Stimulated activated CD4-positive, alpha-beta T cell treated with anti-CD3 and anti-CD28 coated beads, Interleukin-2, amount 100 ng/mL, for 48 hours (primary cell): ENCODE measurements at regions not wholly inside any gene's neighbourhood (a gene's known extent, or its start where the extent isn't known, plus 50 kb on each side); places are given as distances from the start of the nearest gene placed in this dataset.
A peak's percentile ranks its signal among the peaks of the same experiment; 100 is the strongest.

ENCODE experiments used
- DNase-seq, 2 donors: peaks; one replicate each; pipeline ENCODE4 v3.0.0-alpha.2; 2020

DNA sequence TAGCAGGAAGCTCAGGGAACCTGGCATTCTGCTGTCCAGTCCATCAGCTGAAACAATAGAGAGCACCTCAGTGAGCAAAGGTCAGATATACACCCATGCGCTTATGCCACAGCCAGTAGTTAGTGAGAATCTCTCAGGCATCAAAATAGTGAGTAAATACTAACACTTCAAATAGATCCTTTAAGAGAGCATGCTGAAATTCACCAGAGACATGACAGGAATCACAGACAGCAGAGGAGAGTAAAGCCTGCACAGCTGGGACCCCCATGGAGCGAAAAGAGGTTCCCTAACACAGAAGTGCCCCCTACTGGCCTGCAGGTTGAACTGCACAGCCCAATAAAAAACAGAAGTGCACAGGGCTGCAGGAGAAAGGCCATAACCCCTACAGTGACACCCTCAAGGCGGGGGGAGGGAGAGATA lies 57.6 kb upstream of the ANTXRL start:
- DNase-seq: peak; percentile 21 to 25

DNA sequence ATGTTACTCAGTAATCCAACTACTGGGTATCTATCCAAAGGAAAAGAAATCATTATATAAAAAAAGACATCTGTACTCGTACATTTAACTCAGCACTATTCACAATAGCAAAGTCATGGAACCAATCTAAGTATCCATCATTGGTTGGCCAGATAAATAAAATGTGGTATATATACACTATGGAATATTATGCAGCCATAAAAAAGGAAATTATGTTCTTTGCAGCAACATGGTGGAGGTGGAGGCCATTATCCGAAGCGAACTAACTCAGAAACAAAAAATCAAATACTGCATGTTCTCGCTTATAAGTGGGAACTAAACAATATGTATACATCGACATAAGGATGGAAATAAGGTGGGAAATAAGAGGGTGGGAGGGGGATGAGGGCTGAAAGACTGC lies 56.2 kb upstream of the ANTXRL start:
- no peak for DNase-seq

GRCh38 chr10:46231087-46231486 lies 55.7 kb upstream of the ANTXRL start:
- DNase-seq: no peak

GRCh38 chr10:46232084-46232483 lies 54.7 kb upstream of the ANTXRL start:
- no peak for DNase-seq

DNA sequence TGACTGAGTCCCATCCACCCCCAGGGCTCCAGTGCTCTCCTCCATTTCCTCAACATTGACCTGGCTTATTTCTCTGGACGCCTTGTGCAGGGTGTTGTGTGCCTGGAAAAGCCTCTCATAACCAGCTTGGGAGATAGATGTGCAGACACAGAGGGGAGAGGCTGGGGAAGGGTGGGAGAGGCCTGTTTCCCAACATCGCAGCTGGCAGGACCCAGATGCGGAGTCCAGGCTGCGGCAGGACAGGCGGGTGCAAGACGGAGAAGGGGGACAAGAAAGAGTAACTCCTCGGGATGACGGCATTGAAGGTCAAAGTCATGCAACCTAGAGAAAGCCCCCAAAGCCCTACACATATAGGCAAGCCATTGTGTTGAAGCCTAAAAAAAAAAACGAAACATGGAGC lies 54.1 kb upstream of the ANTXRL start:
- DNase-seq: no peak

GRCh38 chr10:46233181-46233580 lies 53.6 kb upstream of the ANTXRL start:
- DNase-seq: no peak

GRCh38 chr10:46234026-46234425 lies 52.8 kb upstream of the ANTXRL start:
- DNase-seq: no peak

DNA sequence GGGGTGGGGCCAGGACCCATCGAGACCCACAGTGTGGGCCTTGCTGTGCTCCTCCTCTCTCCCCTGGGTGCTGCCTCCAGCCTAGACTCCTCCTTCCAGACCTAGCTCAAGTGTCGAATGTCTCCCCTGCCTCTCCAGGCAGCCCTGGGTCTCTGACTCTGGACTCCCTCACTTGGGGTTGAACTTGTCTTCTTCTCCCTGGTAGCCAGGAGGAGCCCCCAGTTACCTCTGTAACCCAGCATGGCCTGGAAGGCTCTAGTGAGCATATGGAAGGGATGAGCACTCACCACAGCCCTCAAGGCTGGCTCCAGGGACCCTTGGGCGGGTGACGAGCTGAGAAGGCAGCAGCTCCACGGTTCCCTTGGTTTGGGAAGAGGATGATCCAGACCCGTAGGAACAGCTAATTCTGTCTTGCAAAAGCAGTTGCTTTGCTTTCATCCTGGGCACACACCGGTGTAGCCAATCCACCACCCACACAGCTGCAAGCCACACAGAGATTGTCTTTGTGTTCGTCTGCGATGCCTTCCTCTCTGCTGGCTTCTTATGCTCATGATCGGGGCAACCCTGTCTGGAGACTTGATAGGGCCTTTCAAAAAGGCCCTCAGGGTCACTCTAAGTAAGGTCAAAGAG lies 52.3 kb upstream of the ANTXRL start:
- DNase-seq: no peak

GRCh38 chr10:46235705-46236545 lies 50.9 kb upstream of the ANTXRL start:
- no peak for DNase-seq

DNA sequence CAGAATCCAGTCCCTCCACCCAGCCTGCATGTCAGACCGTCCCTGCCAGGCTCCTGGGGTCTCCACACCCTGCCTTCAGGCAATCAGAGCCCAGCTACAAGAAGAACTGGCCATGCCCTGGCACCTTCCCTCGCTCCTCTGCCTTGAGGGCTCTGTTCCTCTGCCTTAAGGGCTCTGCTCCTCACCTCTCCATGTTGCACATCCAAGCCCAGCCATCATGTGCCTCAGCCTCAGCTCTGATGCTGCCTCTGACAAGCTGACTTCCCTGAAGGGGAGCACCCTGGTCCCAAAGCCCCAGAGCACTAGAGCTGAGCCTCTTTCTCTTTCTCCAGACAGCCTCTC lies 50.3 kb upstream of the ANTXRL start:
- DNase-seq: no peak

GRCh38 chr10:46236941-46237681 lies 49.7 kb upstream of the ANTXRL start:
- no peak for DNase-seq
